GM21528 (cell line): ENCODE measurements at regions not wholly inside any gene's neighbourhood (a gene's known extent, or its start where the extent isn't known, plus 50 kb on each side); places are given as distances from the start of the nearest gene placed in this dataset.
"Not testable (repeated sequence)": the region's sequence is repeated elsewhere in the genome, so short reads cannot be mapped to it uniquely, and the experiment has no call there.

Experiments used
- ATAC-seq: cut with Tn5 transposase; IDR thresholded peaks from one replicate; pipeline ENCODE4 v1.9.1; 2021; ENCODE audit warnings: mild to moderate bottlenecking, moderate library complexity; ENCODE audit not compliant: unreplicated experiment, low FRiP score

- ATAC-seq, result no peak
Observed at GRCh38 chr5:174818430-174818829, 94.0 kb downstream of the MSX2 start.

- no peak for ATAC-seq
Observed at GRCh38 chr5:174817610-174818009, 93.2 kb downstream of the MSX2 start.

GRCh38 chr5:174816858-174817257 lies 92.5 kb downstream of the MSX2 start:
- no peak for ATAC-seq

- no peak for ATAC-seq
Observed at GRCh38 chr5:174811438-174811837, 87.1 kb downstream of the MSX2 start.

GRCh38 chr5:174810796-174811195 lies 86.4 kb downstream of the MSX2 start:
- no peak for ATAC-seq

GRCh38 chr5:174807471-174807870 lies 83.1 kb downstream of the MSX2 start:
- ATAC-seq, result no peak

- no peak for ATAC-seq
Observed at GRCh38 chr5:174806729-174807128, 82.3 kb downstream of the MSX2 start.

- no peak for ATAC-seq
Observed at GRCh38 chr5:174801798-174802197, 77.4 kb downstream of the MSX2 start.

GRCh38 chr5:174800435-174800834 lies 76.1 kb downstream of the MSX2 start:
- no peak for ATAC-seq

GRCh38 chr5:174799121-174799520 lies 74.7 kb downstream of the MSX2 start:
- ATAC-seq, result no peak

GRCh38 chr5:174798551-174798951 lies 74.2 kb downstream of the MSX2 start:
- no peak for ATAC-seq

GRCh38 chr5:174796711-174797192 lies 72.4 kb downstream of the MSX2 start:
- ATAC-seq, result no peak

- ATAC-seq, result no peak
Observed at GRCh38 chr5:174794931-174795672, 70.7 kb downstream of the MSX2 start.

GRCh38 chr5:174793684-174794328 lies 69.4 kb downstream of the MSX2 start:
- ATAC-seq, result no peak

GRCh38 chr5:174793076-174793475 lies 68.7 kb downstream of the MSX2 start:
- ATAC-seq, result no peak

GRCh38 chr5:174792265-174792664 lies 67.9 kb downstream of the MSX2 start:
- ATAC-seq, result not testable (repeated sequence)

GRCh38 chr5:174790906-174791305 lies 66.5 kb downstream of the MSX2 start:
- no peak for ATAC-seq

- no peak for ATAC-seq
Observed at GRCh38 chr5:174789596-174789995, 65.2 kb downstream of the MSX2 start.

GRCh38 chr5:174785120-174785680 lies 60.8 kb downstream of the MSX2 start:
- ATAC-seq, result no peak
